Thoracic aorta (tissue), 2 donors: ENCODE measurements at regions not wholly inside any gene's neighbourhood (a gene's known extent, or its start where the extent isn't known, plus 50 kb on each side); places are given as distances from the start of the nearest gene placed in this dataset.

Source experiments
- ATAC-seq: fragments of 150-250 bp; one replicate; pipeline ENCODE4 v1.8.0; 2017; ENCODE audit warnings: low read depth; ENCODE audit not compliant: insufficient number of reproducible peaks, low FRiP score
- DNase-seq: peaks from one replicate; pipeline ENCODE4 v3.0.0-alpha.2; 2020; ENCODE audit warnings: low spot score
- H3K27ac ChIP-seq, 2 donors: fragments of 200-600 bp; sonication (generic); 1 replicate in 1 of 2; 2 replicates in 1 of 2; pipeline ENCODE4 v1.5.1; 2016; ENCODE audit warnings: mild to moderate bottlenecking in 2 of 2, moderate library complexity in 2 of 2
- H3K27me3 ChIP-seq: fragments of 200-600 bp; sonication (generic); replicated peaks from 2 replicates; pipeline ENCODE4 v1.6.0; 2016; ENCODE audit warnings: mild to moderate bottlenecking; ENCODE audit not compliant: insufficient read depth
- H3K36me3 ChIP-seq: fragments of 200-600 bp; sonication (generic); one replicate; pipeline ENCODE4 v1.5.1; 2016
- H3K4me1 ChIP-seq, 2 donors: fragments of 200-600 bp; sonication (generic); 1 replicate in 1 of 2; 2 replicates in 1 of 2; pipeline versions ENCODE4 v1.5.1 to v1.6.0; 2016; ENCODE audit warnings: low read depth in 2 of 2, mild to moderate bottlenecking in 1 of 2; ENCODE audit not compliant: control insufficient read depth in 1 of 2
- H3K4me3 ChIP-seq: fragments of 200-600 bp; sonication (generic); 2 replicates; pipeline ENCODE4 v1.5.1; 2016; ENCODE audit warnings: mild to moderate bottlenecking
- H3K9me3 ChIP-seq: fragments of 200-600 bp; sonication (generic); 2 replicates; pipeline ENCODE4 v1.5.1; 2016
- TF ChIP-seq, protein P1 (sequence below): fragments of 200-600 bp; sonication (generic); IDR thresholded peaks from one replicate; pipeline ENCODE4 v1.5.1; 2019; ENCODE audit warnings: antibody characterized with exemption

DNA sequence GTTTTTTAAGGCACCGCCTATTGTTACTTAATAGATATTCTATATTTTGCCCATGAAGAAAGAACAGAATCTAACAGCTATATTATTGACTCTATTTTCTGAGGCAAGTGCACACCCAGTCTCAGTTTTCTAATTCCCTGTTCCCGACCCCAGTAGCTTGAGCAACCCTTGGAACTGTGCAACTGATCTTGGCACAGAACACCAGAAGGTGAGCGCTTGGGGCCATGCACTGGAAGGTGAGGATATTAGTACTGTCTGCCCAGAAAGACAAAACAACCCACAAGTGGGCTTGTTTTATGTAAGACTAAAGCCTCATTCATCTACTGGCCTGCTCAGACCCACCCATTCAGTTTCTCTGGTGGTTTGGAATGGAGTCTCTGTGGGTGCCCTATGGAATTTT is 188.8 kb upstream of the LINC00305 start:
- Histone ChIP-seq H3K4me3 (no peak overlapping the region), H3K9me3 (no peaks in the 10 kb centered on the region), H3K27ac (no peak overlapping the region), H3K36me3 (no peaks in the 10 kb centered on the region), H3K4me1 (no peaks in the 10 kb centered on the region), H3K27me3 (no peaks in the 10 kb centered on the region)
- TF ChIP-seq, protein P1, sequence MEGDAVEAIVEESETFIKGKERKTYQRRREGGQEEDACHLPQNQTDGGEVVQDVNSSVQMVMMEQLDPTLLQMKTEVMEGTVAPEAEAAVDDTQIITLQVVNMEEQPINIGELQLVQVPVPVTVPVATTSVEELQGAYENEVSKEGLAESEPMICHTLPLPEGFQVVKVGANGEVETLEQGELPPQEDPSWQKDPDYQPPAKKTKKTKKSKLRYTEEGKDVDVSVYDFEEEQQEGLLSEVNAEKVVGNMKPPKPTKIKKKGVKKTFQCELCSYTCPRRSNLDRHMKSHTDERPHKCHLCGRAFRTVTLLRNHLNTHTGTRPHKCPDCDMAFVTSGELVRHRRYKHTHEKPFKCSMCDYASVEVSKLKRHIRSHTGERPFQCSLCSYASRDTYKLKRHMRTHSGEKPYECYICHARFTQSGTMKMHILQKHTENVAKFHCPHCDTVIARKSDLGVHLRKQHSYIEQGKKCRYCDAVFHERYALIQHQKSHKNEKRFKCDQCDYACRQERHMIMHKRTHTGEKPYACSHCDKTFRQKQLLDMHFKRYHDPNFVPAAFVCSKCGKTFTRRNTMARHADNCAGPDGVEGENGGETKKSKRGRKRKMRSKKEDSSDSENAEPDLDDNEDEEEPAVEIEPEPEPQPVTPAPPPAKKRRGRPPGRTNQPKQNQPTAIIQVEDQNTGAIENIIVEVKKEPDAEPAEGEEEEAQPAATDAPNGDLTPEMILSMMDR: no peak
- no peak for ATAC-seq
- no peak for DNase-seq

DNA sequence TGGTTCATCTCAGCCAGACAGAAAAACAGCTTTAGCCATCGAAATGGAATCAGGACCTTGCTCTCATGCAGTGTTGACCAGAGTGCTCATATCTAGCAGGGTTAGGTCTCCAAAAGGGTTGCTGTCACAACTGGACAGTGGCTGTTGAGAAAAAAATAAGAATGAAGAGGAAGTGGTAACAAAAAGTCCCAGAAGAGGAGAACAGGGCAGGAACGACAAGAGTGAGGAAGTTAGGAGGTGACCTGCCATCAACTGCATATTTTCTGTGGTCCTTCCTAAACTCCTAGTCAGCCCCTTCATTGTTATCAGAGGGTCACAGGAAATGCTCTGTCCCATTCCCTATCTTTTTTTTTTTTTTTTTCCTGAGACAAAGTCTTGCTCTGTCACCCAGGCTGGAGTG is 188.1 kb upstream of the LINC00305 start:
- DNase-seq (no peak), ATAC-seq (no peak)
- TF ChIP-seq, protein P1: no peak
- Histone ChIP-seq H3K4me3 (no peak overlapping the region), H3K27me3 (no peaks in the 10 kb centered on the region), H3K9me3 (no peaks in the 10 kb centered on the region), H3K4me1 (no peaks in the 10 kb centered on the region), H3K36me3 (no peaks in the 10 kb centered on the region), H3K27ac (no peak overlapping the region)

DNA sequence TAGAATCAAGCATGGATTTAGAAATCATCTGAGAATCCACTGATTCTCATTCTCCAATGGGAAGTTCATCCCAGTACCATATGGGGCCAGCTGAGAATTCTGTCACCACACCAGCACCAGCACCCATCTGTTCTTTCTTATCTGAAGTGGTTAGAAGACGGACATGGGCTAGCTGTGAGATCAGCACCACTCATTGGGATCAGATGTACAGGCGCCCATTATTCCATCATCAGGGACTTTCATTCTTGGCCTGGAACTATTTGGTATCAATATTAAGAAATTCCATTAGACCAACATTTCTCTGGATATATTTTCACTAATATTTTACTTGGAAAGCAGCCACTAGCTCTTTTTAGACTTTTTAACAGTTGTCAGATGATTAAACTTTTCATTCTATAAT is 185.9 kb upstream of the LINC00305 start:
- Histone ChIP-seq H3K27me3 (no peaks in the 10 kb centered on the region), H3K4me1 (no peaks in the 10 kb centered on the region), H3K4me3 (no peak overlapping the region), H3K27ac (no peak overlapping the region), H3K9me3 (no peaks in the 10 kb centered on the region), H3K36me3 (no peaks in the 10 kb centered on the region)
- no peak for DNase-seq
- ATAC-seq: no peak
- TF ChIP-seq, protein P1: no peak

DNA sequence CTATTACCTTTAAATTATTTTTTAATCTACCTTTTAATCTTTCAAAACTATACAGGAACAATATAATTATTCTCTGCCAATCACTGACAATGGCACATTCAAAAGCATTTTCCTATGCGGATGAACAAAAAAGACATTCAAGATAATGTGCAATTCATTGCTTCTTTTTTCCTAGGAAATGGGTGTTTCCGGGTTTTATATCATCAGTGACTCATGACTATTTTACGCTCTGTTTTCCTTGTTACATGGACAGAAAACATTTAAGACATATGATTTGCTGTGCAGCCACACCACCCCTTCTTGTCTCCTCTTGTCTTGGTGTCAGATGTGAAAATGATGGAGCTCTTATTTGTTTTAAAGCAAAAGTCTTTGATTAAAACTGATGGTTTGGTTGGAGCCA is 184.7 kb upstream of the LINC00305 start:
- ATAC-seq: no peak
- Histone ChIP-seq H3K9me3 (no peaks in the 10 kb centered on the region), H3K4me1 (no peaks in the 10 kb centered on the region), H3K27ac (no peak overlapping the region), H3K27me3 (no peaks in the 10 kb centered on the region), H3K4me3 (no peak overlapping the region), H3K36me3 (no peaks in the 10 kb centered on the region)
- DNase-seq: no peak
- TF ChIP-seq, protein P1: no peak

DNA sequence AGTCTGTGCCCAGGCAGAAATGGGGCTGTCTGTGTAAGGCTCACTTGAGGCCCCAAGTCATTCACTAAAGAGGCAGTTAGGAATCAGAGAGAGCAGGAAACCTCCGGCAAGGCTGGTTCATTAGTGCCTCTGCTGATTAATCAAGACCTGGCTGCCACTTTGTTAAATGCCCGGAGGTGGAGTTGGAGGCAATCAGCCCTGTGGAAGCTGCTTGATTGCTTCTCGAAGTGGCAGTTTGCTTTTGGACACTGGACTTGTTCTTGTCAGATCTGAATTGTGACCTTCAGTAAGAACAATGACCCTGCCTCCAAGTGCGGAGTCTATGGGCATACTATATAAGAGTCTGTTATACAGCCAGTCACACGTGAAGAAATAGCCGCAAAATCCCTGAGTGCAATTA is 183.9 kb upstream of the LINC00305 start:
- TF ChIP-seq, protein P1: no peak
- H3K27ac ChIP-seq: no peak overlapping the region
- H3K9me3 ChIP-seq: no peaks in the 10 kb centered on the region
- no peaks in the 10 kb centered on the region for H3K36me3 ChIP-seq
- DNase-seq (no peak), ATAC-seq (no peak)
- H3K27me3 ChIP-seq: no peaks in the 10 kb centered on the region
- no peak overlapping the region for H3K4me3 ChIP-seq
- no peaks in the 10 kb centered on the region for H3K4me1 ChIP-seq
